ENCODE measurements at regions not wholly inside any gene's neighbourhood (a gene's known extent, or its start where the extent isn't known, plus 50 kb on each side); places are given as distances from the start of the nearest gene placed in this dataset.
"Not testable (repeated sequence)": the region's sequence is repeated elsewhere in the genome, so short reads cannot be mapped to it uniquely, and the experiment has no call there.

DNA sequence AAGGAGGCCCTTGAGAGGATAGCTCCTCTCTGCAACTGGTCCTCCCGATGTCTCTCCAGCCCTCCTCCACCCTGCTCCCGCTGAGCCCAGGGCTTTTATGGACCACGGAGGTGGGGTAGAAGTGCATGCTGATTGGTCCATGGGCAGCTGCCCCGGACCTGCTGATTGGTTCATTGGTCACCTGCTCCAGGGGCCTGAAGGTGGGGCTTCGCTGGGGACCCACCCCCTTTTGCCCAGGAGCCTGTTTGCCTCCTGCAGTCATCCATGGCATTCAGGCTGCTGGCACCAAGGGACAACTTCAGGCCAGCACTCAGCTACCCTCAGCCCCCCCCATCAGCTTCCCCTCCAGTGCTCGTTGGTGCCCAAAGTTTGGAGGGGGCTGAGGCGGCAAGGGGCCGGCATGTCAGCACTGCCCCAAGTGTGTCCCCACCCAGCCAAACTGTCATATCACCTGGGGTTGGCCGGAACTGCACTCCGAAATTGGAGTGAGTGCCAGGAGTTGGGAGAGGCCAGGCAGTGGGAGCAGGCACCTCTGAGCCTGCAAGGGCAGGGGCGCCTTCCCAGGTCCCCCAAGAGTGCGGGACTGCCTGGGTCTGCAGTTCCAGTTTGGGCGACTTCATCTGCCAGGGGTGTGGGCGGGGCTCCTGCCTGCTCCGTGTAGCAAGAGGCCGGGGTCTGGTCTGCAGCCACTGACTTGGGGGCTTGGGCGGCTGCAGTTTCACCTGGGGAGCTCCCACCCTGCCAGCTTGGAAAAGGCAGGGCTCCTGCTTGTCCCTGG is 288.9 kb downstream of the RDH14 start:
- Mint-ChIP-seq H3K36me3 (no peaks in the 10 kb centered on the region), H3K9me3 (peaks cover 0 to 3% of the 10 kb centered on the region in 2 donors), H3K27ac (no peak overlapping the region)
- DNase-seq (ENCODE audit: low spot score in 2 of 2), result no peak
- no peak for ATAC-seq

DNA sequence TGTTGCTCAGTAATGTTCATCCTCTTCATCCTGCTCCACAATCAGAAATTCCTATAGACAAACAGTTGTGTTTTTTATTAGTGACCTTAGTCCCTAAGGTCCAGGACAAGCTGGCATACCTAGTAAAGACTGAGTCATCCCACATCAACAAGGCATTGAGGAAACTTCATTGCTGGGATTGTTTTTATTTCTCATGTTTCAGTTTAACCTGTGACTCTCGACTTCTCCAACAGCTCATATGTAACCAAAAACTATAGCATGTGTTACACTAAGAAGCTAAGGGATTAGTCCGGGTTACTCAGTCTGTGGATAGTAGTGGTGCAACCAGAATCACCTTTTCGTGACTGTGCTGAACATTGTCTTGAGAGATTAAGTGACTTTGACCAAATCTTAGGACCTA is 292.1 kb downstream of the RDH14 start:
- H3K36me3 Mint-ChIP-seq, result no peaks in the 10 kb centered on the region
- no peak overlapping the region for H3K27ac Mint-ChIP-seq
- H3K9me3 Mint-ChIP-seq, result no peaks in the 10 kb centered on the region
- no peak for ATAC-seq
- DNase-seq (ENCODE audit: low spot score in 2 of 2), result no peak

DNA sequence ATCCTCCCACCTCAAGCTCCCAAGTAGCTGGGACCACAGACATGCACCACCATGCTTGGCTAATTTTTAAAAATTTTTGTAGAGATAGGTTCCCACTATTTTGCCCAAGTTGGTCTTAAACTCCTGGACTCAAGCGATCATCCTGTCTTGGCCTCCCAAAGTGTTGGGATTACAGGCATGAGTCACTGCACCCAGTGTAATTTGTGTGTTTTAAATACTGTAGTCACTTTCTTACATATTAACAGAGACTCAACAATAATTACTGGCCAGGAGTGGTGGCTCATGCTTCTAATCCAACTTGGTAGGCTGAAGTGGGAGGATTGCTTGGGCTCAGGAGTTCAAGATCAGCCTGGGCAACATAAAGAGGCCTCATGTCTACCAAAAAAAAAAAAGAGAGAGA is 293.0 kb downstream of the RDH14 start:
- Mint-ChIP-seq H3K27ac (no peak overlapping the region), H3K36me3 (no peaks in the 10 kb centered on the region), H3K9me3 (no peaks in the 10 kb centered on the region)
- no peak for DNase-seq (ENCODE audit: low spot score in 2 of 2)
- ATAC-seq, result no peak

DNA sequence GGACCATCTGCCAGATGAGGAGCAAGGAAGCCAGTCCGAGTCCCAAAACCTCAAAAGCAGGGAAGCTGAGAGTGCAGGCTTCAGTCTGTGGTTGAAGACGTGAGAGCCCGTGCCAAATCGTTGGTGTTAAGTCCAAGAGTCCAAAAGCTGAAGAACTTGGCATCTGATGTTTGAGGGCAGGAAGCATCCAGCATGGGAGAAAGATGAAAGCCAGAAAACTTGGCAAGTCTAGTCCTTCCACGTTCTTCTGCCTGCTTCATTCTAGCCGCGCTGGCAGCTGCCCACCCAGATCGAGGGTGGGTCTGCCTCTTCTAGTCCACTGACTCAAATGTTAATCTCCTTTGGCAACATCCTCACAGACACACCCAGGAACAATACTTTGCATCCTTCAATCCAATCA is 293.8 kb downstream of the RDH14 start:
- H3K9me3 Mint-ChIP-seq; H3K36me3 Mint-ChIP-seq; ATAC-seq; DNase-seq (ENCODE audit: low spot score in 2 of 2); H3K27ac Mint-ChIP-seq: not testable (repeated sequence)

DNA sequence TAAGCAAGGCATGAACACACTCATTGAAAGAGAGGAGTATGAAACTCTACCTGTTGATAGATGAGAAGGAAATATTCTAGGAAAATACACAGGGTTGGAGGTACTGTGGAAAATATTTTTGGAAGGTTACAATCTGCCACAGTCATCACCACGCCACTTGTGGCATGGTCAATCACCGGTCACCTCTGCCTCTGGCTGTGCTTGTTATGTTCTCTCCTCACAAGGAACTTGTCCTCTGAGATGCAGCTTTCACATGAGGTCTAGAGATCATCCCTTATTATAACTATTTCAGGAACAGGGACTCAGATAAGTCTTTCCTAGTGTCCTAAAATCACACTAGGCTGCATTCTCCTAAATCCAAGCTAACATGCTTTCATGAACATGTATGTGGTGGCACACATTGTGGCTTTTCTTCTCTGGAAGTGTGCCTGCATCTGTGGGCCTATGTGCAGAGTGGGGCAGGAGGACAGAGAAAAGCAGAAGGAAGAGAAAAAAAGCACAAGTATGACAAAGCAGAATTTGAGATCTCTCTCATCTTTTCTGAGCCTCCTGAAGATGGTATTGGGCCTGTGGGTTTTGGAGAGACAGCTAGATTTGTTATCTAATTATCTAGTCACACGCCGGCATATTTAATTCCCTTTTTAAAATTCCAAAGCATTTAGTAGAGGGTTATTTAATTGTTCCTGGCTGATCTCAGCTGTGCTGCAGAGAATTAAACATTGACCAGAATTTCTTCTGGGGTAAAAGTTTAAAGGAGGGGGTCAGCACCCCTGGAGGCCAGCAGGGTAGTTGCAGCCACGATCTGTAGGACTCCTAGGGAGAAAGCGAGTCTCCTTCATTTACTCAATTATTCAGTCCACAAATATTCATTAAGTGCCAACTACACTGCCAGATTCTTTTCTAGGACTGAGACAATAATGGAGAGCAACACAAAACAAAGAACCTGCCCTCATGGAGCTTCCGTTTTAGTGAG is 294.6 kb downstream of the RDH14 start:
- Mint-ChIP-seq H3K9me3 (no peaks in the 10 kb centered on the region), H3K36me3 (no peaks in the 10 kb centered on the region), H3K27ac (no peak overlapping the region)
- DNase-seq (ENCODE audit: low spot score in 2 of 2) (no peak), ATAC-seq (no peak)

DNA sequence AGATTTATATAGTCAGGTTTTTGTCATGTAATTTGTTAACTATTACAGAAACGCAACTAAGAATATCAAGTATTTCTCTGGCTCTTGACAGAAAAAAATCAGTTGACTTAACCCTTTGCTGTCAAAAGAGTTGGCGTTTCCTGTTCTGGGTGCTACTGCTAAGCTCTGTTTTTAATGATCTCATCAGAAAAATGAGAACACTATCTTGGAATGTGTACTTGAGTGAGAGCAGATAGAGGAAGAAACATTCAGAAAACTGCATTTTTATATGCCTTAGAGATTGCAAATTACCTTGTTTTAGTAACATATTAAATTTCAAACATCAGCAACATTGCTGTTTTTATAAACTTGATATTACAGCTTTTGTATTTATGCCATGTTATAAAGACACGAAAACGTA is 297.9 kb downstream of the RDH14 start:
- H3K9me3 Mint-ChIP-seq, result no peaks in the 10 kb centered on the region
- ATAC-seq (no peak), DNase-seq (ENCODE audit: low spot score in 2 of 2) (no peak)
- no peak overlapping the region for H3K27ac Mint-ChIP-seq
- H3K36me3 Mint-ChIP-seq, result no peaks in the 10 kb centered on the region

DNA sequence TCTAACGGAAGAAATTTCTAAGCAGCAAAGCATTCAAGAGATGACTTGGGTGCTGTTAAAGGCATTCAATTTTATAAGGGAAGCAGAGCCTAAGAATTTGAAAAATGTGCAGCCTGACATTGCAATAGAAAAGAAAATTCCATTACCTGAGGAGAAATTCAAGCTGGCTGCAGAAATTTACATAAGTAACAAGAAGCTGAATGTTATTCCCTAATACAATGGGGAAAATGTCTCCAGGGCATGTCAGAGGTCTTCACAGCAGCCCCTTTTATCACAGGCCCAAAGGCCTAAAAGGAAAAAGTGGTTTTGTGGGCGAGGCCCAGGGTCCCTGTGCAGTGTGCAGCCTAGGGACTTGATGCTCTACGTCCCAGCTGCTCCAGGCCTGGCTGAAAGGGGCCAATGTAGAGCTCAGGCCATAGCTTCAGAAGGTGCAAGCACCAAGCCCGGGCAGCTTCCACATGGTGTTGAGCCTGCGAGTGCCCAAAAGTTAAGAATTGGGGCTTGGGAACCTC is 306.7 kb downstream of the RDH14 start:
- Mint-ChIP-seq H3K27ac (no peak overlapping the region), H3K9me3 (peaks cover 0 to 4% of the 10 kb centered on the region in 2 donors), H3K36me3 (no peaks in the 10 kb centered on the region)
- DNase-seq (ENCODE audit: low spot score in 2 of 2), result no peak
- no peak for ATAC-seq

DNA sequence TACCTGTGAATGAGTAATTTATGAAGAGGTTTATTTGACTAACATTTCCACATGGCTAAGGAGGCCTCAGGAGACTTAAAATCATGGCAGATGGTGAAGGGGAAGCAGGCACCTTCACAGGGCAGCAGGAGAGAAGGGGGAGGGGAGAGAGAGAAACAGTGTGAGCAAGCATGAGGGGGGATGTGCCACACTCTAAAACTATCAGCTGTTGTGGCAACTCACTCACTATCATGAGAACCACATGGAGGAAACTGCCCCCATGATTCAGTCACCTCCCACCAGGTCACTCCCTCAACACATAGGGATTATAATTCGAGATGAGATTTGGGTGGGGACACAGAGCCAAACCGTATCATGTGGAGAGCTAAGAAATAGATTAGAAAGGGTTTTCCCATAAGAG is 309.0 kb downstream of the RDH14 start:
- H3K9me3 Mint-ChIP-seq, result peaks cover 0 to 4% of the 10 kb centered on the region in 2 donors
- DNase-seq (ENCODE audit: low spot score in 2 of 2) (no peak), ATAC-seq (no peak)
- no peak overlapping the region for H3K27ac Mint-ChIP-seq
- H3K36me3 Mint-ChIP-seq, result no peaks in the 10 kb centered on the region

DNA sequence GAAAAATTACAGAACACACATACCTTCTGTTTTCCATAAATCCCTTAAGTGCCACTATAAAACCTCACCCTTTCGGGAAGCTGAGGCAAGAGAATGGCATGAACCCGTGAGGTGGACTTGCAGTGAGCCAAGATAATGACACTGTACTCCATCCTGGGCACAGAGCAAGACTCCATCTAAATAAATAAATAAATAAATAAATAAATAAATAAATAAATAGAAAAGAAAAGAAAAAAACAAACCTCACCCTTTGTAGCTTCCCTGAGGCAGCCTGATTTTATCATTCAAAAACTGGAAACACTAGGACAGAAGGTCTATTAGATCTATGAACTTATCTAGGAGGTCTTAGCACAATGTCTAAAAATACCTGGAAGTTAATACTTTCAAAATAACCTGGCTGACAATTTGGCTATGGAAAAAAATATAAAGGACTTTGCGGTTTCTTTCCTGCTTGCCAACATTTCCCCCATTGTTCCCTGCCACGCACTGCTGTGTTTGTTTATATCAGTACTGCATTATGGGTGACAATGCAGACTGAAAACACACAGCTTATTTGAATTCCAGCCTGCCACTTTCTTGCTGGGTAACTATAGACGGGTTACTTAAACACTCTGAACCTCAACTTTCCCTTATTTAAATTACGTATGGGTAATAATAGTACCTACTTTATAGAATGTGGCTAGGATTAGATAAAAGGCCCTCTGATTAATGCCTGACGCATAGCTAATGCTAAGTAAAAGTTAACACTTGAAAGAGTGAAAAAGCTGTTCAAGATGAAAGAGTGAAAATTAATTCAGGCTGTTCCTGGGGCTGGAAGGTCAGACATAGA is 313.0 kb downstream of the RDH14 start:
- H3K36me3 Mint-ChIP-seq, result no peaks in the 10 kb centered on the region

DNA sequence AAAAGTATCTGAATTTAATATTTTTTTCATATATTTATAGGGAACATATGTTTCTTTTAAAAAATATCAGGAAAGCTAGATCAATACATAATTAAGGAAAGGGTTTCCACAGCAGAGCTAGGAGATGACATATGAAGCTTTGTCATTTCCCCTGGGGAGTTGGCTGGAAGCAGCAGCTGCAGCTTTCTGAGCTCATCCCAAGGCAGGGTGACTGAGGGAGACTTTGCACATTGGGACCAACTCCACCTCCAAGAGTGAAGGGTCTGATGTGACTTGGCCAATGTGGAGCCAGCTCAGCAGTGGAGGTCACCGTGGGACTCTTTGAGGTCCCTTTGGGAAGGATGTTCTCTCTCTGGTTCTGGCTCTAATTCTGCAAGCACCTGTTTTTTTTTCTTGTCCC is 315.1 kb downstream of the RDH14 start:
- DNase-seq (ENCODE audit: low spot score in 2 of 2), result no peak
- ATAC-seq, result no peak
- Mint-ChIP-seq H3K27ac (no peak overlapping the region), H3K36me3 (no peaks in the 10 kb centered on the region), H3K9me3 (no peaks in the 10 kb centered on the region)

More for the DNA sequence above, 313.0 kb downstream of the RDH14 start:
- Mint-ChIP-seq H3K27ac (no peak overlapping the region), H3K9me3 (no peaks in the 10 kb centered on the region)
- no peak for DNase-seq (ENCODE audit: low spot score in 2 of 2)
- ATAC-seq, result no peak

DNA sequence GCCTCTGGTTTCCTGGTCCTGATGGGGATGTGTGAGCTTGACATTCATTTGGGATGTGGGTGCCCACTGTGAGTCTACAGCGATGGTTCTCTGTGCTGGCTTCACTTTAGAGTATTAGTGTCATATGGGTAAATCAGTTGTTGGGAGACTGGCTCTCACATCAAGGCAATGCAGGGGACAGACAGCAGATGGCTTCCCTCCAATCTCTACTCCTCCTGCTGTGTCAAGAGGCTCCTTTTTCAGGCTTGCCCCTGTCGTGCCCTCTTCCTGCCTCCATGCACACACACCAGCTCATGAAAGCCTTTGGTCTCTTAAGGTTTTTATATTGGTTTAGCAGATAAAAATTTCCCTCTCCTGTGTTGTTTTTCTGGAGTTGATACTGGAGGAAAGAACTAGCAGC is 315.6 kb downstream of the RDH14 start:
- no peak overlapping the region for H3K27ac Mint-ChIP-seq
- ATAC-seq (no peak), DNase-seq (ENCODE audit: low spot score in 2 of 2) (no peak)
- no peaks in the 10 kb centered on the region for H3K36me3 Mint-ChIP-seq
- no peaks in the 10 kb centered on the region for H3K9me3 Mint-ChIP-seq

DNA sequence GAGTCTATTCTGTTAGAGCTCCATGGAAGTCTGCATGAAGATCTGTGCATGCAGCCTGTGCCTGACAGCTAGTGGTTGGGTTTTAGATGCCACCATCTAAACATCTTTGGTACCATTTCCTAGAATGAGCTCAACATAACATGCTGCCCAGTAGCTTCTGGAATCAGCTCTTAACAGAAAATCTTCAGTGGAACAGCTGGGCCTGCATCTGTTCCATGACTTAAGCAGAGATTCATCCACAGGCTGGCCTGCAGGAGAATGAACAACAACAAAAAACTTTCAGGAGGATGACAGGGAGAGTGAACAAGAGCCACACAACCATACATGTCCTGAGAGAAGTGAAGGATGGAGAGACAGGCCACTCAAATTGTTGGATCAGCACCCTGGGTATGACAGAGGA is 316.6 kb downstream of the RDH14 start:
- H3K27ac Mint-ChIP-seq, result no peak overlapping the region
- H3K9me3 Mint-ChIP-seq, result no peaks in the 10 kb centered on the region
- ATAC-seq, result no peak
- H3K36me3 Mint-ChIP-seq, result no peaks in the 10 kb centered on the region
- DNase-seq (ENCODE audit: low spot score in 2 of 2), result no peak

DNA sequence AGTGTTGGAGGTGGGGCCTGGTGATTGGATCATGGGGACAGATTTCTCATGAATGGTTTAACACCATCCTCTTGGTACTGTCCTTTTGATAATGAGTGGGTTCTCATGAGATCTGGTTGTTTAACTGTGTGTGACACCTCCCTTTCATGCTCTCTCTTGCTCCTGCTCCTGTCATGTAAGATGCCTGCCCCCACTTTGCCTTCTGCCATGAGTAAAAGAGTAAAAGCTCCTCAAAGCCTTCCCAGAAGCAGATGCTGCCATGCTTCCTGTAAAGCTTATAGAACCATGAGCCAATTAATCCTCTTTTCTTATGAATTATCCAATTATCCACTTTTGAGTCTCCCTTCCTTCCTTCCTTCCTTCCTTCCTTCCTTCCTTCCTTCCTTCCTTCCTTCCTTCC is 317.7 kb downstream of the RDH14 start:
- no peak for ATAC-seq
- no peak for DNase-seq (ENCODE audit: low spot score in 2 of 2)
- no peaks in the 10 kb centered on the region for H3K9me3 Mint-ChIP-seq
- H3K36me3 Mint-ChIP-seq, result no peaks in the 10 kb centered on the region
- no peak overlapping the region for H3K27ac Mint-ChIP-seq

DNA sequence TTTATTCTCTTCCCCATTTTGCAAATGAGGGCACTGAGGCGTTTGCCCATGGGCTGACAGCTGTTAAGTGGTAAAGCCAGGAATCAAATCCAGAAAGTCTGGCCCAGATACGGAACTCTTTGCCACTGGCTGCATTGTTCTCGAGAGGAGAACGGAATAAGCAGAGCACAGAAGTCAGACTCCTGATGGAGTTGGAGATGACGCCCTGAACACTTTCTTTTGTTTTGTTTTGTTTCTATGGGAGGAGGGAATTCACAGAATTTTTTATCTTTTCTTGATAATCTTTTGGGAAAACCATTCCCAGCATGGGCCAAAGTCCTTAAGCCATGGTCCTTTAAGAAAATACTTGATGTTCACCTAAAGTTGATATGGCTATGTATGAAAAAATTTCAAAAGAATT is 322.2 kb downstream of the RDH14 start:
- DNase-seq (ENCODE audit: low spot score in 2 of 2) (no peak), ATAC-seq (no peak)
- Mint-ChIP-seq H3K36me3 (no peaks in the 10 kb centered on the region), H3K9me3 (no peaks in the 10 kb centered on the region), H3K27ac (no peak overlapping the region)

DNA sequence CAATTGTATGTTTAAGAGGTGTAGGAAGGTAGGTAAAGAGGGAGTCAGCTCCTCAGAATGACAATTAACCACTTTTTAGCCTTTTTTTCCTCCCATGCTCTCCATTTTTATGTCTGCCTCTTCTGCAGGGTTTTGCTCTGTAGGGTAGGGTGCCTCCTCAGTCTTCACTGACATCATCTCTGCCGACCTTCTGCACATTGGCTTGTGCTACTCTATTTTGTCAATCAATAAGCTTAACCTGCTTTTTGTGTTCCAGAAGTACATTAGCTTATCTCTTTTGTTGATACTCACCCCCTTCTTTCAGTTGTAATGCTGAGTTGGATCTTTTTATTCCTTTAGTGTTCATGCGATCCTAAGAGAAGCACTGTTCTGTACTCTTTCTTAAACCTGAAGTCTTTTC is 323.2 kb downstream of the RDH14 start:
- ATAC-seq, result no peak

DNA sequence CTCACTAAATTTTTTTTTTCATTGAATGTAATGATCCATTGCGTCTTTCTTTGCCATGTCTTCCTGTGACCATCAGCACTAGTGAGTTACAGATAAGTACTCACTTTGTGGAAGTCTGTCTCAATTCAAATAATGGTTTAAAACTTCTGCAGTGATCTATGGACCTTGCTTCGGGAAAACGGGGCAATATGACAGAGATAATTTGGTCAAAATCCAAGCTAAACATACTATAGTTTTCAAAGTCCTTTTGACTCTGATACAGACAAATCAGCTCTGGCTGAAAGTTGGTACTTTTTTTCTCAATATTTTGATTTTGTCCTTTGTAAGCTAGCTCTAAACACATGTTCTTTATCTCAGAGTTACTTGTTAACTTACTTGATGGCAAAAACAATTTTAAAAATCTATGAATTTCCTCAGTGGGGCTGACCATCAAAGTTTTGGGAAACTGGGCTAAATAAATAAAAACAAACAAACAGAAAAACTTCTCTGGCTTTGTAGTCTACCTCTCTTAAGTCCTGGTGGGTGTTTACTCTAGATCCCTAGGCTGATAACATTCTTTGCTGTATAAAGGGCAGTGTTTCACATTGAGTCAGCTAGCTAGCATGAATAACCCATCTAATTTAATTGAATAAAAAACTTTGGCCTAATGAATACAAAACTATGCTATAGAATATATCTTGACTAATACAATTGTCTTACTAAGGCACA is 327.6 kb downstream of the RDH14 start:
- Mint-ChIP-seq H3K27ac (no peak overlapping the region), H3K9me3 (peaks cover 0 to 7% of the 10 kb centered on the region in 2 donors), H3K36me3 (no peaks in the 10 kb centered on the region)
- ATAC-seq (no peak), DNase-seq (ENCODE audit: low spot score in 2 of 2) (no peak)

More for the DNA sequence above, 323.2 kb downstream of the RDH14 start:
- H3K27ac Mint-ChIP-seq, result no peak overlapping the region
- H3K9me3 Mint-ChIP-seq, result no peaks in the 10 kb centered on the region
- DNase-seq (ENCODE audit: low spot score in 2 of 2), result no peak
- H3K36me3 Mint-ChIP-seq, result no peaks in the 10 kb centered on the region

All from activated naive CD4-positive, alpha-beta T cell treated with anti-CD3 and anti-CD28 coated beads, Interleukin-2, amount 50 U/mL, for 72 hours (primary cell).